ENCODE measurements at regions not wholly inside any gene's neighbourhood (a gene's known extent, or its start where the extent isn't known, plus 50 kb on each side); places are given as distances from the start of the nearest gene placed in this dataset.

GRCh38 chr4:180296036-180296599, 1947.1 kb upstream of the TENM3 start:
- H3K4me3 ChIP-seq (ENCODE audit: control insufficient read depth, low read depth, low read length): no peak overlapping the region
- TF ChIP-seq, protein P1, sequence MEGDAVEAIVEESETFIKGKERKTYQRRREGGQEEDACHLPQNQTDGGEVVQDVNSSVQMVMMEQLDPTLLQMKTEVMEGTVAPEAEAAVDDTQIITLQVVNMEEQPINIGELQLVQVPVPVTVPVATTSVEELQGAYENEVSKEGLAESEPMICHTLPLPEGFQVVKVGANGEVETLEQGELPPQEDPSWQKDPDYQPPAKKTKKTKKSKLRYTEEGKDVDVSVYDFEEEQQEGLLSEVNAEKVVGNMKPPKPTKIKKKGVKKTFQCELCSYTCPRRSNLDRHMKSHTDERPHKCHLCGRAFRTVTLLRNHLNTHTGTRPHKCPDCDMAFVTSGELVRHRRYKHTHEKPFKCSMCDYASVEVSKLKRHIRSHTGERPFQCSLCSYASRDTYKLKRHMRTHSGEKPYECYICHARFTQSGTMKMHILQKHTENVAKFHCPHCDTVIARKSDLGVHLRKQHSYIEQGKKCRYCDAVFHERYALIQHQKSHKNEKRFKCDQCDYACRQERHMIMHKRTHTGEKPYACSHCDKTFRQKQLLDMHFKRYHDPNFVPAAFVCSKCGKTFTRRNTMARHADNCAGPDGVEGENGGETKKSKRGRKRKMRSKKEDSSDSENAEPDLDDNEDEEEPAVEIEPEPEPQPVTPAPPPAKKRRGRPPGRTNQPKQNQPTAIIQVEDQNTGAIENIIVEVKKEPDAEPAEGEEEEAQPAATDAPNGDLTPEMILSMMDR (IDR thresholded peaks at IDR 0.05; ENCODE audit: control insufficient read depth, insufficient read depth, low read depth, low read length, missing control alignments): no peak
- no peak for DNase-seq (ENCODE audit: low read depth)

DNA sequence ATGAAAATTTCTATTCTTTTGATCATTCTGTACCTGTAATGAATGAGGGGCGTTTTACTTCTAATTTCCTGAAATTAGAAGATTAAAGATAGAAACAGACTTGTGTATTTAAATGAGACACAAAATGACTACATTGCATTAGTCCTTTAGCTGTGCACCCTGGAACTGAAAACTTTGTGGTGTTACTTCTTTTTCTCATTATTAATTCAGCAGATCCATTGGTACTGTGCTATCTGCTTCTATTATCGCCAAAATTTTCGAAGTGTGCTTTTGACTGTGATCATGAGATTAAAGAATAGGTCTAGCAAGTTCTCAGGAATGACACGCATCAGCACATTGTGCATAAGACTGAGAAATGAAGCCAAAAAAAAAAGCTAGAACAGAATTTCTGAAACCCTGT, 1938.9 kb upstream of the TENM3 start:
- TF ChIP-seq, protein P1 (IDR thresholded peaks at IDR 0.05; ENCODE audit: control insufficient read depth, insufficient read depth, low read depth, low read length, missing control alignments): no peak
- no peak overlapping the region for H3K4me3 ChIP-seq (ENCODE audit: control insufficient read depth, low read depth, low read length)
- no peak for DNase-seq (ENCODE audit: low read depth)

DNA sequence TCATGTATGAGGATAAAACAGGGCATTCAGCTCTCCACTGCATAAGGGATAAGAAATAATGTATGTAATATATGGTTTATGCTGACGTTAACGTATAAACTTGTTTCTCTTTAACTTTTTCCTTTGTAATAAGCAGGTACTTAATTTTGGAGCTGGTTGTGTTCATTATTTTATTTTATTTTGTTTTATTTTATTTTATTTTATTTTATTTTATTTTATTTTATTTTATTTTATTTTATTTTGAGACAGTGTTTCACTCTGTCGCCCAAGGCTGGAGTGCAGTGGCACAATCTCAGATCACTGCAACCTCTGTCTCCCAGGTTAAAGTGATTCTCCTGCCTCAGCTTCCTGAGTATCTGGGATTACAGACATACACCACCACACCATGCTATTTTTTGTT, 1932.6 kb upstream of the TENM3 start:
- no peak overlapping the region for H3K4me3 ChIP-seq (ENCODE audit: control insufficient read depth, low read depth, low read length)
- DNase-seq (ENCODE audit: low read depth): no peak
- TF ChIP-seq, protein P1 (IDR thresholded peaks at IDR 0.05; ENCODE audit: control insufficient read depth, insufficient read depth, low read depth, low read length, missing control alignments): no peak

- H3K4me3 ChIP-seq (ENCODE audit: control insufficient read depth, low read depth, low read length): no peak overlapping the region
- TF ChIP-seq, protein P1 (IDR thresholded peaks at IDR 0.05; ENCODE audit: control insufficient read depth, insufficient read depth, low read depth, low read length, missing control alignments): no peak
- no peak for DNase-seq (ENCODE audit: low read depth)
Measured at GRCh38 chr4:180314972-180315371, 1928.2 kb upstream of the TENM3 start.

DNA sequence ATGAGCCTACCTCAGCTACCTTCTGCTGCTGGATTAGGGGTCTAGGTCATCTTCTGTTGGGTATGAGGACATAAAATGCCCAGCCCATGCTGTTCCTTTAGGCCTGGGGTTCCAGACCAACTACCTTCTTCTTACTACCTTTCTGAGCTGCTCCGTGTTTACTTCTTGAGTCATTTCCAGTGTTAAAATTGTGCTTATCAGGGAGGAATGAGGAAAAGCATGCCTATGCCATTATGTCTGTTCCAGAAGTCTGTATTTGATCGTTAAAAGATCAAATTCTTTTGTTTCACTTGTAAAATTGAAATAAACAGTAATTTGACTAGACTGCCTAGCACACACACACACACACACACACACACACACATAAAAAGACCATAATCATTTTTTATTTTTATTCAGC, 1912.7 kb upstream of the TENM3 start:
- no peak for DNase-seq (ENCODE audit: low read depth)
- TF ChIP-seq, protein P1 (IDR thresholded peaks at IDR 0.05; ENCODE audit: control insufficient read depth, insufficient read depth, low read depth, low read length, missing control alignments): no peak
- no peak overlapping the region for H3K4me3 ChIP-seq (ENCODE audit: control insufficient read depth, low read depth, low read length)

DNA sequence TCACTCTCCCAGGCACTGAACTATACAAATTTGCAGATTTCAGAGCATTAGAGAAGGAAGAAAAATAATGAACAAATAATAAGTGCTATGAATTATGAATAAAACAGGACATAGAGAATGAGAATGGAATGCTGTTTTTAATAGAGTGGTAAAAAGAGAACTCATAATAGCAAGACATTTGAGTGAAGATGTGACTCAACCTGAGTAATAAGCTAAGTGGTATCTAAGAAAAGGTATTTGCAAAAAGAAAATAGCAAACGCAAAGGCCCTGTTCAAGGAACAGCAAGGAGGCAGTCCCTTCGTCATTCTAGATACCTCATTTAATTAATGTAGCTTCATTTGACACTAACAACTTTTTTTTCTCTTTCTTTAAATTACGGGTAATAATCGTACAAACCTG, 1910.0 kb upstream of the TENM3 start:
- TF ChIP-seq, protein P1 (IDR thresholded peaks at IDR 0.05; ENCODE audit: control insufficient read depth, insufficient read depth, low read depth, low read length, missing control alignments): no peak
- no peak overlapping the region for H3K4me3 ChIP-seq (ENCODE audit: control insufficient read depth, low read depth, low read length)
- no peak for DNase-seq (ENCODE audit: low read depth)

DNA sequence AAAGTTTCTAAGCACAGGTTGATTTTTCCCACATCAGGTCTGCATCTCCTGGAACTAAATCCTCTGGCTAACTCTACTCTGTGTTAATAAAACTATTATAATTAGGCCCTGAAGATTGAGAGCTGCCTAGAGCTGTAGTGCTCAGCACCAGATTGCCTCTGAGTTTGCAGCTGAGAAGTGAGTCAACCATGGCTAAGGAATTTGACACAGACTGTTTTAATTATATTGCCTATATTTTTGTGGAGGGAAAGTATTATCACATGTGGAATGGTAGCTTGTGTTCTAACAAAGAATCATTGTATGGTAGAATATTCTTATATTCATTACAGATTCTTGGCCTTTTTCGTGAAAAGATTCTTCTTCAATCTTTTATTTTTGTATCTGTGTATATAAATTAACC, 1907.6 kb upstream of the TENM3 start:
- no peak overlapping the region for H3K4me3 ChIP-seq (ENCODE audit: control insufficient read depth, low read depth, low read length)
- TF ChIP-seq, protein P1 (IDR thresholded peaks at IDR 0.05; ENCODE audit: control insufficient read depth, insufficient read depth, low read depth, low read length, missing control alignments): no peak
- no peak for DNase-seq (ENCODE audit: low read depth)

Data from AG09309 (cell line).